ENCODE measurements at regions not wholly inside any gene's neighbourhood (a gene's known extent, or its start where the extent isn't known, plus 50 kb on each side); places are given as distances from the start of the nearest gene placed in this dataset.
"Not testable (repeated sequence)": the region's sequence is repeated elsewhere in the genome, so short reads cannot be mapped to it uniquely, and the experiment has no call there.

GRCh38 chr1:55800503-55800902, 585.3 kb upstream of the USP24 start:
- DNase-seq (ENCODE audit: low read depth), result no peak
- no peak for TF ChIP-seq CTCF (IDR thresholded peaks at IDR 0.05; ENCODE audit: insufficient read depth, low read depth, low read length, missing control alignments)

GRCh38 chr1:55793856-55794255, 578.7 kb upstream of the USP24 start:
- no peak for DNase-seq (ENCODE audit: low read depth)
- TF ChIP-seq CTCF (IDR thresholded peaks at IDR 0.05; ENCODE audit: insufficient read depth, low read depth, low read length, missing control alignments), result no peak
- H3K4me3 ChIP-seq (ENCODE audit: low read depth, low read length), result no peak overlapping the region

More at GRCh38 chr1:55800503-55800902, 585.3 kb upstream of the USP24 start:
- H3K4me3 ChIP-seq (ENCODE audit: low read depth, low read length), result no peak overlapping the region

DNA sequence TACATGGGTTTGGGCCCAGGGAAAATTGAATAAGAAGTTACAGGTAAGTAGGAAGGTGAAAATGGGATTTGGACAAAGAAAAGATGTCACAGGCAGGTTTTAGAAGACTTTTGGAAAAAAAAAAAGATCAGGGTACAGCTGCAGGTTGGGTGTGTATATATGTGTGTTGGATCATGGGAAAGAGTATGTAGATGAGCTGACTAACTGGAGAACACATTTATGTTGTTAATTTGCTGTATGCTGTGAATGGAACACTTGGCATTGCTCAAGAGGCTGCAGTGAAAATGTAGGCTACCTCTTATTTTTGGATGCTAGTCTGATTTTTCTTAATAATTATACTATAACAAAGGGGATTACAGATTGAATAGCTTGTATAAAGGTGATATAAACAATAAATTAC, 577.7 kb upstream of the USP24 start:
- DNase-seq (ENCODE audit: low read depth), result no peak
- TF ChIP-seq CTCF (IDR thresholded peaks at IDR 0.05; ENCODE audit: insufficient read depth, low read depth, low read length, missing control alignments), result no peak

DNA sequence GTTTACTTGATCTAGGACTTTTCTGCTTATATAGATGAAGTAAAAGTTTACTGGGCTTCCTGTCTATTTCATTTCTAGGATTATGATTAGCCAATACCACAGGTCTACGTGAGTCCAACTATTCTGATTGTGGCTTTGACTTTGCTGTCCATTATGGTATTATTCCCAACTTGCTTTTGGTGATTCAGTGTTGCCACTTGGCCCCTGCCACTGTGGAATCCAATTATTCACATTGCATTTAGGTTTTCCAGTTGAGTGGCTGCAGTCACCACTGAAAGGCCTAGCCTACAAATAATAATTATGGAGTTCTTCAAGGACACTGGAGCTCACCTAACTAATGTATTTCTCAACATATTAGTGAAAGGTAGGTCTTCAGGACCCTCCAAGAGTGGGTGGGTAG, 574.3 kb upstream of the USP24 start:
- no peak for DNase-seq (ENCODE audit: low read depth)
- no peak for TF ChIP-seq CTCF (IDR thresholded peaks at IDR 0.05; ENCODE audit: insufficient read depth, low read depth, low read length, missing control alignments)

More for the DNA sequence above, 577.7 kb upstream of the USP24 start:
- no peak overlapping the region for H3K4me3 ChIP-seq (ENCODE audit: low read depth, low read length)

DNA sequence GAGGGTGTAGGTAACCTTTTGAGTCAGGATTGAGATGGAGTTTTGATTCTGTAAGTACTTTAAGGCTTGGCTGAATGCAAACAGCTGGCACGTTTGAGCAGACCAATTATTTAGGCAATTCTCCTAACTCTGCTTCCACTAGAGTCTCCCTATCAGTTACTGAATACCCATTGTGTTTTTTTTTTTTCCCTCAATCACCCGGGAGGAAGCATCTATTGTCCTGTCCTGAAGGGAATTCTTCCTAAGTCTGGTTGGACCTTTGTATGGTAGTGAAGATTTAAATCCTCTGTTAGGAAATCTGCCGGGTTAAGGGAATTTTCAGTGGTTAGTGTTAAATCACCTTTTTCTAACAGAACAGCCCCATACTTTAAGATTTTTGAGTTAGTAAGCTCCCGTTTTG, 571.2 kb upstream of the USP24 start:
- no peak for DNase-seq (ENCODE audit: low read depth)
- H3K4me3 ChIP-seq (ENCODE audit: low read depth, low read length), result no peak overlapping the region
- no peak for TF ChIP-seq CTCF (IDR thresholded peaks at IDR 0.05; ENCODE audit: insufficient read depth, low read depth, low read length, missing control alignments)

More for the DNA sequence above, 574.3 kb upstream of the USP24 start:
- no peak overlapping the region for H3K4me3 ChIP-seq (ENCODE audit: low read depth, low read length)

GRCh38 chr1:55784941-55785450, 569.8 kb upstream of the USP24 start:
- H3K4me3 ChIP-seq (ENCODE audit: low read depth, low read length); DNase-seq (ENCODE audit: low read depth): not testable (repeated sequence)

DNA sequence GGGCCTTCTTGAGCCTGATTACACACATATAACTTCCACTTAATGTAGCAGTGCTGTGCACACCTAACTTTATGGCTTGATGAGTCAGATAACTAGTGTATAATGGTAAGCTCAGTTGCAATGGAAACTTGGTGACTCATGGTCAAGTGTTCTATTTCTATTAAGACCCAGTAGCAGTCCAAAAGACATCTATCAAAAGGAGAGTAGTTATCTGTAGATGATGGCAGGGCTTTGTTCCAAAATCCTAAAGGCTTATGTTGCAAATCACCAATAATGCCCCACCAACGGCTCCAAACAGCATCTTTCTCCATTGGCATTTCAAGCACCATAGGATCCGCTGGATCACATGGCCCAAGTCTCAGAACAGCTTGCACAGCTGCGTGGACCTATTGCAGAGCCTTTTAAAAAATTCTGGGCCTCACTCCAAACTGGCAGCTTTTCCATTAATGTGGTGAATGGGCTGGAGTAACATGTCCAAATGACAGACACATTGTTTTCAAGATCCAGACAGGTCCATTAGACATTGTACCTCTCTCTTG, 566.8 kb upstream of the USP24 start:
- TF ChIP-seq CTCF (IDR thresholded peaks at IDR 0.05; ENCODE audit: insufficient read depth, low read depth, low read length, missing control alignments), result no peak
- no peak for DNase-seq (ENCODE audit: low read depth)
- H3K4me3 ChIP-seq (ENCODE audit: low read depth, low read length), result no peak overlapping the region
